ENCODE measurements at regions not wholly inside any gene's neighbourhood (a gene's known extent, or its start where the extent isn't known, plus 50 kb on each side); places are given as distances from the start of the nearest gene placed in this dataset.

GRCh38 chr7:15782656-15783055, 96.2 kb upstream of the MEOX2 start:
- H3K4me3 ChIP-seq (replicated peaks; ENCODE audit: low read depth, low read length) = no peak overlapping the region
- TF ChIP-seq CTCF (IDR thresholded peaks at IDR 0.05; ENCODE audit: low read length, missing control alignments) = no peak
- DNase-seq (ENCODE audit: low read depth) = no peak

GRCh38 chr7:15781944-15782343, 95.5 kb upstream of the MEOX2 start:
- H3K4me3 ChIP-seq (replicated peaks; ENCODE audit: low read depth, low read length) = no peak overlapping the region
- TF ChIP-seq CTCF (IDR thresholded peaks at IDR 0.05; ENCODE audit: low read length, missing control alignments) = no peak
- DNase-seq (ENCODE audit: low read depth) = no peak

- TF ChIP-seq CTCF (IDR thresholded peaks at IDR 0.05; ENCODE audit: low read length, missing control alignments) = no peak
- H3K4me3 ChIP-seq (replicated peaks; ENCODE audit: low read depth, low read length) = no peak overlapping the region
- peak; percentile 81 for DNase-seq (ENCODE audit: low read depth)
Measured at GRCh38 chr7:15780271-15780670, 93.8 kb upstream of the MEOX2 start.

- no peak for DNase-seq (ENCODE audit: low read depth)
- no peak for TF ChIP-seq CTCF (IDR thresholded peaks at IDR 0.05; ENCODE audit: low read length, missing control alignments)
- H3K4me3 ChIP-seq (replicated peaks; ENCODE audit: low read depth, low read length) = no peak overlapping the region
Measured at GRCh38 chr7:15778191-15778590, 91.7 kb upstream of the MEOX2 start.

GRCh38 chr7:15765753-15766152, 79.3 kb upstream of the MEOX2 start:
- no peak overlapping the region for H3K4me3 ChIP-seq (replicated peaks; ENCODE audit: low read depth, low read length)
- DNase-seq (ENCODE audit: low read depth) = no peak

GRCh38 chr7:15764851-15765382, 78.4 kb upstream of the MEOX2 start:
- no peak for TF ChIP-seq CTCF (IDR thresholded peaks at IDR 0.05; ENCODE audit: low read length, missing control alignments)
- H3K4me3 ChIP-seq (replicated peaks; ENCODE audit: low read depth, low read length) = no peak overlapping the region
- DNase-seq (ENCODE audit: low read depth) = no peak

More at GRCh38 chr7:15765753-15766152, 79.3 kb upstream of the MEOX2 start:
- TF ChIP-seq CTCF (IDR thresholded peaks at IDR 0.05; ENCODE audit: low read length, missing control alignments) = no peak

- no peak overlapping the region for H3K4me3 ChIP-seq (replicated peaks; ENCODE audit: low read depth, low read length)
- no peak for DNase-seq (ENCODE audit: low read depth)
- no peak for TF ChIP-seq CTCF (IDR thresholded peaks at IDR 0.05; ENCODE audit: low read length, missing control alignments)
Measured at GRCh38 chr7:15764010-15764409, 77.5 kb upstream of the MEOX2 start.

Measured in fibroblast of pulmonary artery (primary cell).